Stimulated activated CD8-positive, alpha-beta memory T cell treated with anti-CD3 and anti-CD28 coated beads, Interleukin-15, amount 100 ng/mL, for 4 hours (primary cell): ENCODE measurements at regions not wholly inside any gene's neighbourhood (a gene's known extent, or its start where the extent isn't known, plus 50 kb on each side); places are given as distances from the start of the nearest gene placed in this dataset.
"Not testable (repeated sequence)": the region's sequence is repeated elsewhere in the genome, so short reads cannot be mapped to it uniquely, and the experiment has no call there.

Experiments used
- DNase-seq, 2 donors: peaks; one replicate each; pipeline ENCODE4 v3.0.0-alpha.2; 2020; ENCODE audit warnings: low read depth in 2 of 2

DNA sequence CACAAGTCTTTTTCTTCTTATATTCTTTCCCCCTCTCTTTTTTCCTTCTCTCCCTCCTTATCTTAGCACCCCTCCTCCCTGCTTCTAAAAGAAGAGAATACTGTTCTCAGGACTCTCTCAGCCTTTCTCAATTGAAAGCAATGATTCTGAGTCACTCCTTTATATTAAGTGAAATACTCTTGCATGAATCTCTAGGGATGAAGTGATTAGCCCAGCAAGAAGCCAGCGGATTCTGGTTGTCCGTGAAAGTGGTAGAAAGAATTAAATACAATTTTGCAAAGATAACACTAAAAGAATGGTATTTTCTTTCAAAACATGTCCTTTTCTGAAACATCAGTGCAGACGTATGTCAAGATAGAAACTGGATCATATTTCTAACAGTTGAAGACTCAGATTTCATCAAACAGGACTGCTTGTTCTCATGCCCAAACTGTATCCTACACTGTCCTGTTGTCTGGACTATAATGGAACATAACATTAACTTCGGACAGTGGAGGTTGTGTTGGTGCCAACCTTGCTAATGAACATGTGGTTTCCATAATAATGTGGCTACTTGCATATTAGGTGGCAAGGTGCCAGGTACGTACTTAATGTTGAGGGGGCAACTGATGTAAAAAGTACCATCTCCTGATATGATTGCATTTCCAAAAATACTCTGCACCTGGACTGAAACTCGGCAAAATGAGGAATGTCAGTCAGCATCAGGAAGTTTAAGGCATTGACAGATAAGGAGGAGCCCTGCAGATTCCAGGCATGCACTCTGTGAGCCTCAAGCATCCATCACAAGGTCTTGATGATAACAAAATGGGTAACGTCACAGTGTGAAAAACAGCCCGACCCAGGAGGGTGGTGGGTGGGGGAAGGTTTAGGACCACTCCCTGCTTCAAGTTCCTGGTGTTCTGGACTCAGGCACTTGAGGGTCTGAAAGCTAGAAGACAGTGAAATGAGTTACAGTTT, 357.2 kb downstream of the DLEU7 start:
- no peak for DNase-seq

DNA sequence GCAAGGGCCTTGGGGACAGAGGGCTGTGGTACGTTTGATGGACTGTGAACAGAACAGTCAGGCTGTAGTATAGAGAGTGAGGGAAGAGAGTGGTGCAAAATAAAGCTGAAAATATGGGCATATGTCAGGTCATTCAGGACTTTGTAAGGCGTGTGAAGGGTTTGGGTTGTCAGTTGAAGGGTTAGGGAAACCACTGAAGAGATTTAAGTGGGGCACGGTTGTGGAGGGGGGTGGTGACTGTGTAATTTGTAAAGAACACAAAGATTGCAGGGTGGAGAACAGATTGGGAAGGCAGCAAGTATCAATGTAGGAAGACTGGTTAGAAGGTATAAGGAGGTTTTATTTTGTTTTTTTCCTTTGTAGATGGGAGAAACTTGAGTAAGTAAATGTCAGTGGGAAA, 349.8 kb downstream of the DLEU7 start:
- no peak for DNase-seq

DNA sequence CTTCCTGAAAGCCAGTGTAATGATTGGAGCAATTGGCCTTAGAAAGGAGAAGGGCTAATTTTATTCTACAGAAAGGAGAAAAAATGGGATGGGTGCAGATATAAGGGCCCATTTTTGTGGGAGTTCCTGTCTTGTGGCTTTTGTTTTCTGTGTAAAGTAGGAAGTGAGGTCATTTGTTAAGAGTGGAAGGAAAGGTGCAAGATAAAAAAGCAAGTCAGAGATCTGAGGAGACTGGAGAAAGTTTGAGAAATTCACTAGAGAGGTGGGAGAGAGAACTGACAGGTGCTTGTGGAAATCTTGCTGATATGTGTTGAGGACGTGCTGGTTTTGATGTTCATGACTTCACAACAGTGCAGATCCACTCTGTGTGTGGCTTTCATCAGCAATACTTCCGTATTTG, 349.4 kb downstream of the DLEU7 start:
- DNase-seq = no peak

DNA sequence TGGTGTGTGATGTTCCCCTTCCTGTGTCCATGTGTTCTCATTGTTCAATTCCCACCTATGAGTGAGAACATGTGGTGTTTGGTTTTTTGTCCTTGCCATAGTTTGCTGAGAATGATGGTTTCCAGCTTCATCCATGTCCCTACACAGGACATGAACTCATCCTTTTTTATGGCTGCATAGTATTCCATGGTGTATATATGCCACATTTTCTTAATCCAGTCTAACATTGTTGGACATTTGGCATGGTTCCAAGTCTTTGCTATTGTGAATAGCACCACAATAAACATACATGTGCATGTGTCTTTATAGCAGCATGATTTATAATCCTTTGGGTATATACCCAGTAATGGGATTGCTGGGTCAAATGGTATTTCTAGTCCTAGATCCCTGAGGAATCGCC, 340.3 kb downstream of the DLEU7 start:
- not testable (repeated sequence) for DNase-seq

DNA sequence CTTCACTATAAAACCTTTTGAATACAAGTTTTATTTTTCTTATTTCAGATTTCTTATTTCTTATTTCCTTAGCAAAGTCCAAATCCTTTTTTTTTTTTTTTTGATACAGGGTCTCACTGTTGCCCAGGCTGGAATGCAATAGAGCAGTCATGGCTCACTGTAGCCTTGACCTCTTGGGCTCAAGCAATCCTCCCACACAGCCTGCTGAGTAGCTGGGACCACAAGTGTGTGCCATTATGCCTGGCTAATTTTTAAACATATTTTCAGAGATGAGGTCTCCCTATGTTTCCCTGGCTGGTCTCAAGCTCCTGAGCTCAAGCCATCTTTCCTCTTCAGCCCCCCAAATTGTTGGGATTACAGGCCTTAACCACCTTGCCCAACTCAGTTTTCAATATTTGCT, 334.3 kb downstream of the DLEU7 start:
- DNase-seq = no peak

DNA sequence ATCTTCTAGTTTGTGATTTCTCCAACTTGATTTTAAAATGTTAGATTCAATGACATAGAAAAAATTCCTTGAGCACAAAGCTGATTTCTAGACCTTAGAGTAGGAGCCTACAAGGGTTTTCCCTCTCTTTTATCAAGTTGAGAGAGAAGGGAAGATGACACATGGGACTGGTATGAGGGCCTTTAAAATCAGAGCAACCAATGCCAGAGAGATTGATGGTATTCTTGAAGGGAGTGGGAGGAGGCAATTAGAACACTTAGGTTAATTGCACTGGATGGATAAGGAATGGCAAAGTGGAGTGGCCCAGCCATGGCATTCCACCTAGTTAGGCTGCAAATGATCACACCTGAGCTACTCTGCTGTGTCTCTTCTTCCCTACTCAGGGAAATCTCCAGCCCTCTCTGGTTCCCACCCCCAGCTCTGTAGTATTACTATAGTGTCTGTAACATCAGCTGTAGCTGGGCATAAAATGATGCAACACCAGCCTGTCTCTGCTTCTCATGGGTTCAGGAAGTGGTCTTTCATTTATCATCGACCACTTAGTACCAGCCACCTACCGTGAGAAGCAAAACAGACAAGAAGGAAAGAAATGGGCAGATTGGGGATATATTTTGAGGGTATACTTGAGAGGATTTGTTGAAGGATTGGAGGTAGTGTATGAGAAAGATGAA, 333.6 kb downstream of the DLEU7 start:
- DNase-seq = no peak

DNA sequence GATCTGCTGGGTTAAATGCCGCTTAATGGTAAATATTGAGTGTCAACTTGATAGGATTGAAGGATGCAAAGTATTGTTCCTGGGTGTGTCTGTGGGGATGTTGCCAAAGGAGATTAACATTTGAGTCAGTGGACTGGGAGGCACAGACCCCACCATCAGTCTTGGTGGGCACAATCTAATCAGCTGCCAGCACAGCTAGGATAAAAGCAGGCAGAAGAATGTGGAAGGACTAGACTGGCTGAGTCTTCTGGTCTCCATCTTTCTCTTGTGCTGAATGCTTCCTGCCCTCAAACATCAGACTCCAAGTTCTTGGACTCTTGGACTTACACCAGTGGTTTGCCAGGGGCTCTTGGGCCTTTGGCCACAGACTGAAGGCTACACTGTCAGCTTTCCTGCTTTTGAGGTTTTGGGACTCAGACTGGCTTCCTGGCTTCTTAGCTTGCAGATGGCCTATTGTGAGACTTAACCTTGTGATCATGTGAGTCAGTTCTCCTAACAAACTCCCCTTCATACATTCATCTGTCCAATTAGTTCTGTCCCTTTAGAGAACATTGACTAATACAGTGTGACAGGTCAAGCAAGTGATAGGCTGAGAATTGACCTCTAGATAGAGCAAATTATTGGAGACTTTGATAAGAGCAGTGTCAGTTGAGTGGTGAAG, 332.5 kb downstream of the DLEU7 start:
- not testable (repeated sequence) for DNase-seq

DNA sequence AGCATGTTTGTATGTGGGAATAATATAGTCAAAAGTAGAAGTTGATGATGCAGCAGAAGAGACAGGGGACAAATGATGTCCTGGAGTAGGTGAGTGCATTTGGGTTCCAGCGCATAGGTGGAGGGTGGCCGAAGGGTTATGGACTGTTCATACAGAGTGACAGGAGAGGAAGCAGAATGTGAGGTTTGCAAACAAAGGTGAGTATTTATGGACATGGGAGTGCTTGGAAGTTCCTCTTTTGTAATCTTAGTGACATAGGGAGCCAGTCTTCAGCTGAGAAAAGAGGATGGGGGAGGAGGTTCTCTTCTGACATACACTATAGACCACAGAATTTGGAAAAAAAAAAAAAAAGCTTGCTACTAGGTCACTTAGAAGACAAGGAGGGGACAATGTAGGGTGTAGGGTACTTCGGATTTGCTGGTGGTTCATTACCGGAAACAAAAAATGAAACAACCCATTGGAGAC, 331.6 kb downstream of the DLEU7 start:
- DNase-seq = no peak

DNA sequence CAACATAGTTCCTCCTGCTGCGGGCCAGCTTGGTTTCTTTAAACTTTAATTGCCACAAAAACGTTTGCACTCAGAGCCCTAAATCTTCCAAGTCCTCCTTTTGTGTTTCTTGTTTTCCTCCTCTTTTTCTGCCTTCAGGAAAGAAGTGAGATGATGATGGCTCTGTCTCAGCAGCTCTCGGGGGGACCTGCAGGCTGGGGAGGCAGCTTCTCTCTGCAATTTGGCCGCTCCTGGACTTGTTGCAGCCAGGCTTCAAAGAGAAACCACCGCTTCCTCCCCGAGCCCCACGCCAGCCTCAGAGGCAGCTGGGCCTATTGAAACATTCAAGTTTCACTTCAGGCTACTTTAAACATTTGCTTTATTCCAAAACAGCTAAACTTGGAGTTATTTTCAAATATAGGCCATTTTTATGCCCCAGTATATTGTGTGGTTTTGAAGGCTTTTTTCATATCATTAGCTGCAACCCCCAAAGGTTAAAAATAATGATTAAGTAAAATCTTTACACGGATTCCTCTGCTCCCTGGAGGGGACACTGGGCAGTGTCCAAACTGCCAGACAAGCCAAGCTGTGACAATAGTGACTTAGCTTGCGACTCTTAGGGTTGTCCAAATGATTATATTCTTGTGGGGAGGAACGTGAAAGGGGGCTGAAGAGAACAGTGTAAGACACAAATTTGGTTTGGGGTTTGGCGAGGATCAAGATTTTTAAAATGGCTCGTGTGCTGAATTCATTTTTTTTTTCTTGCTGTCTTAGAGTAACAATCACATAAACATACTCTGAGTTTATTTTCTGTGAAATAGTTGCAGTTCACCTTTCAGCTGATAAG, 330.8 kb downstream of the DLEU7 start:
- DNase-seq = peak; percentile 5 to 21

DNA sequence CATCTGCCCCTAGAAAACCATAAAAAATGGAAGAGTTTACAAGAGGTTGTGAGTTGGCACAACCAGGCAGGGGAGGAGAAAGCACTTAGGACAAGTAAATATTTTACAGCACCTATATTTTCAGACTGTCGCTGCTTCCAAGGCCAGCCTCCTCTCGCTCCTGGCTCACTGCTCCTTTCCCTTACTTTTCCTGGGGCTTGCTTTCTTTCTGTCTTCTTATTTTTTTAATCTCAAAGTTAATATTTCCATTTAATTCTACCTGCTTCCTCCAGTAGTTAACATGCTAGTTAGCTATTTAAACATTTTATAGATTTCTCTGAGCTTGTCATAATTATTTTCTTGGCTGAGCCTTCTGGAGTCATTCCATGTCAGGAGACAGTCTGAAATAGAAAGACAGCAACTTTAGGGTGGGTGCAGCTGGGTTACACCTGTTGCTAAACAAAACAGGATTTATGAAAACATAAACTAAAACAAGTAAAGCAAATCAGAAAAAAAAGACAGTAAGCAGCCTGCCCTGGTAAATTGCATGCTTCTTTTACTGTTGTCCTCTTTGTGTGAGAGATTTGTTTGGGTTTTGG, 330.1 kb downstream of the DLEU7 start:
- DNase-seq = no peak

DNA sequence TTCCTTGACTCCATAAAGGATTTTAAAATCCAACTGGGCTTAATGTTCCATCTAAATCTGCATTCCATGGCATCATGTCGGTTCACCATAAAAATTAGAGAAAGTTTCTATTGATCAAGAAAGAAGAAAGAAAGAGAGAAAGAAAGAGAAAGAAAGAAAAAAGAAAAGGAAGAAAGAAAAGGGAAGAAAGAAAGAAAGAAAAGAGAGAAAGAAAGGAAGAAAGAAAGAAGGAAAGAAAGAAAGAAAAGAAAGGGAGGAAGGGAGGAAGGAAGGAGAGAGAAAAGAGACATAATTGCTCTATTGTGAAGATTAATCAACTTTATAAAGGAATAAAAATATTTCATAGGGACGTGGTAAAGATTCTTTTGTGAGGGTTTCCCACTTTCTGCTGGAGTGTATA, 329.2 kb downstream of the DLEU7 start:
- no peak for DNase-seq

DNA sequence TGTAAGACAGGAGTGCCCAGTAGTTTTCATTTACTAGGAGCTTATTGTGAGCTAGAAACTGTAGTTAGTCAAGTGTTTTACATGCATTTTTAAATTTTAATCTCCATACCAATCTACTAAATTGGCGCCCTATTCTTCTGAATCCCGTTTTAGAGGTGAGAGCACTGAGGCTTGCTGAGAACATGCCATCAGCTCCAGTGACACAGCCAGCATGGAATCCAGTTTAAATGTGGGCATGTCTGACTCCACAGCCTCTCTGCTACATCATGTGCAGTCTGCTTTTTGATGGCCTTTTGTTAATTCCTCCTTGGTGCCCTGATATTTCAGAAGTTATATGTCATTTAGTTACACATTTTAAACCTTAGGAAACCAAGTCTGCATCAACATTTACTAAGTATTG, 325.4 kb downstream of the DLEU7 start:
- no peak for DNase-seq

DNA sequence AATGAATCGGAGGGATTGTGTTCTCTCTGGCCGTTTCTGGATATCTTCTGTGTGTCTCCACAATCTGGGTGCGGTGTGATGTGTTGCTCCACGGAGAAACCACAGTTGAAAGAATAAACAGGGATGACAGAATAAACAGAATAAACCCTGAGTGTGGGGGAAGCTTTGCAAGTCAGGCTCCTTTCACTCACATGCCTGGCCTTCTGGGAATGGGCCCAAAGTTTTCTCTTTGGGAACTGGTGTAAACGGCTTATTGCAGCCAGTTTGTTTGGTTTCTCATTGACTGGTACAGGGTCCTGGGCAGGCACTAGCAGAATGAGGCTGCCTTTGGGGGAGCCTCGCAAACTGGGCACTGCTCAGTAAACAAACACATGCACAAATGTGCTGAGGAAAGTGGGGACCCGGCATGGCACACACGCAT, 324.7 kb downstream of the DLEU7 start:
- DNase-seq = no peak

DNA sequence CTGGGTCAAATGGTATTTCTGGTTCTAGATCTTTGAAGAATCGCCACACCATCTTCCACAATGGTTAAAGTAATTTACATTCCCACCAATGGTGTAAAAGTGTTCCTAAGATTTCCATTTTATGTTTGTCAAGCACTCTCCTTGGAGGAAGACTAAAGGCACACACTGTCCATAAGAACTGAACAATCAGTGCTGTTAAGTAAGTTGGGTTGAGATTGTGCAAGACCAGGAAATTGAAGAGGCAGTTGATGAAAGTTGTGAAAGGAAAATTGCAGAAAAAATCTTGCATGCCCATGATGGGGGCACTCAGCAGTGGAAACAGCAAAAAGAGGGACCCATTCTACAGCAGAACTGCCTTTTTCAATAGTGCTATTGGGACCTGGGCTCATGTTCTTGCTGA, 323.6 kb downstream of the DLEU7 start:
- no peak for DNase-seq

DNA sequence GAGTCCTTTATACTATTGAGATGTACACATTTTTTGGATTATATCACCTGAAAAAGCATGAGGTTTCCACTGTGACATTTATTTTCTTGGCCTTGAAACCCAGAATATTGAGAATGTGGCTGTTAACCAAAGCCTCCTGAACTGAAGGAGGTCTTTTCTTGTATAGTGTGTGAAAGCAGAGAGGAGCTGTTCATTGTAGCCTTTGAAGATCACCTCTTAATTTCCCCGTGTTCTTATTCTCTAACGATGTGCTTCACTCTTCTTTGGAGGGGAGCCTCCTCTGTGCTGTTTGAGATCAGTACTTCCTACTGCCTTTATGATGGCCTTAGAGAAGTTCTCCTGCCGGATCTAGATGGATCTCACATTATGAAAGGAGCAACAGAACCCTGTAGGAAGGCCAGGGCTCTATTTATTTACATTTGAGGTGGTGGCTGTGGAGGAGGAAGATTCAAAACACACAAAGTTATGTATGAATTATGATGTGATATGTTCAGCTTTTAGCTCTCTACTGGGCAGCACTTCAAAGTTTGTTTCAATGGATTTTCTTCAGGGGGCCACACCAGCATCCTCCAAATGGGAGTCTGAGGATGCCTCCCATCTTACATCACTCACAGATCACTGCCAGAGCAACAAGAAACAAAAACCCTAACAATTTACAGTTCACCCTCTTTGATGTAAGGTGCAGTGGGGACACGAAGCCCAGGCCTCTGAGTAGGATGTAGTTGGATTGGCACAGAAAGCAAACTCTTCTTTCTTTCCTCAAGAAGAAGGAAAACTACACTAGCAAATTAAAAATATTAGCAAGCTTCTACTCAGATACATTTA, 322.3 kb downstream of the DLEU7 start:
- DNase-seq = no peak

DNA sequence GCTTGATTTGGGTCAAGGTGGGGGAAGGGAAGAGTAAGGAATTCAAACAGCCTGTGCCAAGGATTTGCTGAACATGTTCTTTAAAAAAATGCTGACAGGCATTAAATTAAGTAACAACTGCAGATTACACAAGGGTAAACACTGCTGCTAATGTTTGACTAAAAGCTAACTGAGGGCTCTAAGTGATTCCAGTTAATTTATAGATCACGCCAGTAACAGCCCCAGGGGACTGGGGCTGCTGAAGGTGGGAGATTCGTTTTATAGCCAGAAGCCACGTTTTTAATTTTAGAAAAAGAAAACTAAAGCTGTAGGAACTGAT, 321.7 kb downstream of the DLEU7 start:
- DNase-seq = no peak

DNA sequence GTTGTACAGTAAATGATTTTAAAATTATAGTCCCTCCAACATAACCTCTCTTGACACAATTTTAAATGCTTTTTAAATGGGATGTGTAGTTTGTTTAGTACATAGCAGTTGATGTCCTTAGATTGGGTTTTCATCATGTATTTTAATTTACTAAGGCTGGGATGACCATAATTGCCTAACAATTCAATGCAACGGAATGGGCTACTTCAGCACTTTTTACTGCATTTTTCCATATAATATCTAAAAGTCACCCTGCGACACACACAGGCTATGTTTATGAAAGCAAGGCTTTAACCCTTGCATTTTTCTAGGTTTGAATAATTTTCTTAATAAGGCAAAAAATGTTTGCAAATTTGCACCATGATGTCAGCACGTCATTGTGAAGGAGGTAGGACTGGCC, 321.0 kb downstream of the DLEU7 start:
- DNase-seq = no peak

DNA sequence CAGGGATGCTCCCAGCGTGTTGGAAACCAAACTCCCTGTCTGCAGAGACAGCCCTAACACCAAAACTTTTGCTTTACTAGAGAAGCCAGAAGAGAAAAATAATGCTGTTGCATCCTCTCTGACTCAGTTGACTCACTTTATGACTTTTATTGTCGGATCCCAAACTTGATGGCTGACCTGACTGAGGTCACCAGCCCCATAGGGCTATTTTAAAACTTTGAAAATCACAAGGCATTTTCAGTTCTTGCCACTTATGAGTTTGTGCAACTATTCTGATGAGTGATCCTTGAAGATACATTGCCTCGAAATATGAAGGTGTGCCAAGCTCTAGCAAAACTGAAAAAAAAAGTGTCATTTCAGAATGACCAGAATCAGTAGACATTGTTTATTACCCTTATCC, 320.2 kb downstream of the DLEU7 start:
- DNase-seq = no peak

DNA sequence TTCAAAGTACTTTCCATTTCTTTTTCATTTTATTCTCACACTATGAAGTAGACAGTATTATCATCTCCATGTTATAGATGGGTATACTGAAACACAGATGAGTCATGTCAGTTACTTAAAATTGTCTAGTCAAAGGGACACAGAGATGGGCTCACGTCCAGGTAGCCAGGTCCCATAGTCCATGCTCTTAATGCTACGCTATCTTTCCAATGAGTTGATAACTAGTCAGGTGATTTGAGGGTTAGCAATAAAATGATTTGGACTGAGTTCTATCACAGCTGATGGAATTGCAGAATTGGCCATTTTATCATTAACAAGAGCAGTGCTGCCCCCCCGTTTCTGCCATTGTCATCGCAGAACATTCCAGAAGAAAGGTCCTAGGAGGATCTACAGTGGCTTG, 318.9 kb downstream of the DLEU7 start:
- no peak for DNase-seq

DNA sequence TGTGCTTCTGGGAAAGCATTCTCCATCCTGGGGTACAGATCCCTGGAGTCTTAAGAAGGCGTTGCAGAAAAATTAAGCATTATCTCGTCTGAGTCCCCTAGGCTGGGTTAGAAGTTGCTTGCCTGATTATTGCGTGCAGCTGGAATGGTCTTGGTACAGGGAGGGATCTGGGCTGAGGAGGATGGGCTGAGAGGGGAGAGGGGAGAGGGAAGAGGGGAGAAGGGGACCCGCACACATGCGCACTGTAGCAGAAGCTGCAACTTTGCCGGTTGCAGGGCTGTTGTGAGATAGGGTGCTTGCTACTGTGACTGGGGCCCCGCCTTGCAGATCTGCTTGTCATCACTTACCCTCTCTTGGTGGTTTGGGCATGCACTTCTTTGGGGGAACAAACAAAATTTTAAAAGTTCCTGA, 316.8 kb downstream of the DLEU7 start:
- DNase-seq = no peak

DNA sequence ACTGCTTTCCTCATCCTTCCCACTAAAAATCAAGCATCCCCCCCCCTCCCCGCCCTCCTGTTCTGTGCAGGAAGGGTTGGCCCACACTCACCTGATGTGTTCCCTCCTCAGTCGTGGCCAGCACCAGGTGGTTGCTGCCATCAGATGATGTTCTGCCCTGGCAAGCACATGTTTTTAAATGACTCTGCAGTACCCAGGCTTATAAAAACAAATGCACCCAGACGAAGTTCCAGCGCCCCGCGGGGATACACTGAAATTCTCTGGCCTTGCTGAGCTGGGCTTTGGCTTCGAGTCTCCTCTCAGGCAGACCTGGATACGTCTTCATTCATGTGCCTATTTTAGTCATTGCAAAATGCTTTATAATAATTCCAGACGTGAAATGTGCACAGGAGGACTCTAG, 316.3 kb downstream of the DLEU7 start:
- DNase-seq = no peak
